Amniotic stem cell (primary cell): ENCODE measurements at regions not wholly inside any gene's neighbourhood (a gene's known extent, or its start where the extent isn't known, plus 50 kb on each side); places are given as distances from the start of the nearest gene placed in this dataset.
"Not testable (repeated sequence)": the region's sequence is repeated elsewhere in the genome, so short reads cannot be mapped to it uniquely, and the experiment has no call there.

Experiments
- DNase-seq: peaks from one replicate; lab custom pipeline; 2025; lab: John Stamatoyannopoulos, UW

DNA sequence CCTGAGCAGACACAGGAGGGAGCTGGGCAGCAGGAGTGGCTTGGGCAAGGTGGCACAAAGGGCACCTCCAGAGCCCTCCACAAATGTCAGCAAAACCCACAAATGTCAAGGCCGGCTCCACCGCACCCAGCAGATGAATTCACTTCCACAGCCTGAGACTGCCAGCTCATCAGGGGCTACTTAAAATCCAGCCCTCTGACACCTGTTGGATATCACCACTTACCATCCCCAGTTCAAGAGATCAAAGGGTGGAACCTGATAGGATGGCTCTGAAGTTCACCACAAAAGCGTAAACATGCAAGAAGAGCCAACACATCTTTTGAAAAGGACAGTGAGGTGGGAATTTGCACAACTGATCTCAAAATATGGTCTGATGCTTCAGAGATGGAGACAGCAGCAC lies 168.6 kb upstream of the GRK3 start:
- DNase-seq: no peak

DNA sequence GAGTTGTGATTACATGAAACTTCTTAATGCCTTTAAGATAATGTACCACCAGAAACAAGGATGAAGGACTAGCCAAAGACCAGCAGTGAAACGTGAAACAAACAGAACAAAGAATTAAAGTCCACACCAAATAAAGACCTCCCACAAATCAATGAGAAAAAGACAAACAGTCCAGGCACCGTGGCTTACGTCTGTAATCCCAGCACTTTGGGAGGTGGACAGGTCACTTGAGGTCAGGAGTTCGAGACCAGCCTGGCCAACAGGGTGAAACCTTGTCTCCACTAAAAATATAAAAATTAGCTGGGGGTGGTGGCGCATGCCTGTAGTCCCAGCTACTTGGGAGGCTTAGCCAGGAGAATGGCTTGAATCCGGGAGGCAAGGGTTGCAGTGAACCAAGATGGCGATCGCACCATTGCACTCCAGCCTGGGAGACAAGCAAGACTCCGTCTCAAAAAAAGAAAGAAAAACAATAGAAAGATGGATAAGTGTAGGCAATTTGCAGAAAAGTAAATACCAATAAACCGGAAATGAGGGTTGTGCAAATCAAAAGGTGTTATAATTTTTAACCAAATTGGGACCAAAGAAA lies 167.8 kb upstream of the GRK3 start:
- DNase-seq: no peak

DNA sequence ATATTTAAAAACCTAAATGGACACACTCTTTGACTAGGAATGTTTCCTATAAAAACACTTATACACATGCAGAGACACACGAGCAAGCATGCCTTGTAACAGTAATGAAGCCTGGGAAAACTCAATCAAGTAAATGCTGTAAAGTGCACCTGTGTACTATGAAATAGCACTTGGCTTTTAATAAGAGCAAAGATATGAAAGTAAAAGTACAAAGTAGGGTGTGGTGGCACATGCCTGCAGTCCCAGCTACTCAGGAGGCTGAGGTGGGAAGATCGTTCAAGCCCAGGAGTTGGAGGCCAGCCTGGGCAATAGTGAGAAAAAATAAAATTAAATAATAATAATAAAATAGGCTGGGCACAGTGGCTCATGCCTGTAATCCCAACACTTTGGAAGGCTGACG lies 166.9 kb upstream of the GRK3 start:
- no peak for DNase-seq

DNA sequence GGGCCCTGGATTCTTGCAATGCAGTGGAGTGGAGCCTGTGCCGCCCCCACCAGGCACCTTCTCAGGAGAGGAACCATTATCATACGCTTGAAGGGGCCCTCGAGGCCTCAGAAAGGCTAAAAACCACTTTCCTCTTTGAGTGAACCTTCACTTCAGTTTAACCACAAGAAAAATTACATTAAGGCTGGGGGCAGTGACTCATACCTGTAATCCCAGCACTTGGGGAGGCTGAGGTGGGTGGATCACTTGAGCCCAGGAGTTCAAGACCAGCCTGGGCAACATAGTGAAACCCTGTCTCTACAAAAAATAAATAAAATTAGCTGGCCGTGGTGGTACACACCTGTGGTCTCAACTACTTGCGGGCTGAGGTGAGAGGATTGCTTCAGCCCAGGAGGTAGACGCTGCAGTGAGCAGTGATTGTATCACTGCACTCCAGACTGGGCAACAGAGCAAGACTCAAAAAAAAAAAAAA lies 165.8 kb upstream of the GRK3 start:
- not testable (repeated sequence) for DNase-seq

- no peak for DNase-seq
These were observed 164.8 kb upstream of the GRK3 start for GRCh38 chr22:25399649-25400151.

DNA sequence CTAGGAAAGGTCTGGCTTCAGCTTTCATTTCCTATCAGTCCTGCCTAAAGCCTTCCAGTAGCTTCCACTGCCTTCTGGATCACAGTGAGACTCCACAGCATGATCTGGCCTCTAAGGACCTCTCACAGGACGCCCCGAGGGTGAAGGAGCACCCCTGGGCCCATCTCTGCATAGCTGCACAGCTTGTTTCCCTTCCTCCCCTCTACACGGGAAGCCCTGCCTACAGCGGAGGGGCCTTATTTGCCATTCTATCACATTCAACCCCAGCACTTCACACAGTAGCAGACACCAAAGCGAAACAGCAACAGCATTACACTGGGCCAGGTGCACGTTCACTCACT lies 162.3 kb upstream of the GRK3 start:
- DNase-seq: no peak

DNA sequence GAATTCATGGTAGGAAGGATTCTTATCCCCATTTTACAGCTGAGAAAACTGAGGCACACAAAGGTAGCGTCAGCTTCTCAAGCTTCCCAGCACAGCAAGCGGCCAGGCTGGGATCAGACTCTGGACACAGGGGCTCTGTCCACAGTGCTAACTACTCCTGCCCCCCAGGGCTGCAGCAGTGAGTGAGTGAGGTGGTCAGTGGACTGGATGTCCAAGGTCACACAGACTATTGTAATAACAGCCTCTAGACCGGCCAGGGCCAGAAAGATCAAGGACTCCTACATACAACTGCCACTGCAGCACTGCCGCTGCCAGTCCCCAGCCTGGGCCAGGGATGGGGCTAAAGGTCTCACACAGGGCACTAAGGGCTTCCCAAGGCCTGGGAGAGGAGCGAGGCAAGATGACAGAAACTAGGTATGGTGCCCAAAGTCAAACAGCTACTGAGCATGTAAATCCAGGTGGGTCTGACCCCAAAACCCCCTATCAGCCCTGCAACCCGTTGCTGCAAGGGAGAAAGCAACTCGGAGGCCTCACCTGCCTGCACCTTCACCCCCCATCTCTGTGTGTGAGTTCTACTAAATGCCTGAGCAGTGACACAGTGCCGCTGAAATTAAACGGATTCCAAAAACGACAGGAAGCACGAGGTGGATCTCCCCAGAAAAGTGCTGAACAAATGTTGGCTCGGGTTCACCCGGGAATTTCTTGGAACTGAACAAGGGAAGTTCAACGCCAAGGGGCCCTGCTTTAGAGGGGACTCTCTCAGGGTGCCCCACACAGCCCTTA lies 161.8 kb upstream of the GRK3 start:
- no peak for DNase-seq

- no peak for DNase-seq
These were observed 161.1 kb upstream of the GRK3 start for GRCh38 chr22:25403284-25403810.

- no peak for DNase-seq
These were observed 160.5 kb upstream of the GRK3 start for GRCh38 chr22:25403811-25404471.

GRCh38 chr22:25404556-25404927 lies 159.9 kb upstream of the GRK3 start:
- DNase-seq: no peak

- peak; percentile 19 for DNase-seq
These were observed 159.3 kb upstream of the GRK3 start for GRCh38 chr22:25404928-25405816.

- DNase-seq: no peak
These were observed 158.5 kb upstream of the GRK3 start for GRCh38 chr22:25405841-25406509.

DNA sequence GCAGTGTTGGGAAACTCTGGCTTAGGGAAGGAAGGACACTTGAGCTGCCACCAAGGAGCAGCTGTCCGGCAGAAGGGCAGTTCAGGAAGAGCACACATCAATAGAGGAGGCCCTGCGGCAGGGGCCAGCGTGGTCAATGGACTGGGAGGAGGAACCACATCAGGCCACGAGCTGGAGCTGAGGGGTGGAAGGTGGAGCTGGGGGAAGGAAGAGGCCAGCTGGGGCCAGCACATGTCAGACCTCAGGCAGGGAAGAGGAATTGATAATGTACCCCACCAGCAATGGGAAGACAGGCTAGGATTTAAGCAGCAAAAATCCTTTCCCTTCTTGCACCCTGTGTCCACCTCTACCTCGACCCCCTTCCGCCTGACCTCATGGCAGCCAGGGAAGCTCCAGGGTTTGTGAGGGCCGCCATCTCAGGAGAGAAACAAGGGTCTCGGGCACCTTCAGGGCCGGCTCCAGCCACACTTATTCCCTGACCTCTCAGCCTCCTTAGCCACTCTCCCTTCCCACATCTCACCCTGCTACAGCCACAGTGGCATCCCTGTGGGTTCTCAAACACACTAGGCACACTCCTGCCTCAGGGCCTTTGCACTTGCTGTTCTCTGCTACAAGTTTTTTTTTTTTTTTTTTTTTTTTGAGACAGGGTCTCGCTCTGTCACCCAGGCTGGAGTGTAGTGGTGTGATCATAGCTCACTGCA lies 157.8 kb upstream of the GRK3 start:
- DNase-seq: no peak

GRCh38 chr22:25407226-25407858 lies 157.1 kb upstream of the GRK3 start:
- DNase-seq: no peak

DNA sequence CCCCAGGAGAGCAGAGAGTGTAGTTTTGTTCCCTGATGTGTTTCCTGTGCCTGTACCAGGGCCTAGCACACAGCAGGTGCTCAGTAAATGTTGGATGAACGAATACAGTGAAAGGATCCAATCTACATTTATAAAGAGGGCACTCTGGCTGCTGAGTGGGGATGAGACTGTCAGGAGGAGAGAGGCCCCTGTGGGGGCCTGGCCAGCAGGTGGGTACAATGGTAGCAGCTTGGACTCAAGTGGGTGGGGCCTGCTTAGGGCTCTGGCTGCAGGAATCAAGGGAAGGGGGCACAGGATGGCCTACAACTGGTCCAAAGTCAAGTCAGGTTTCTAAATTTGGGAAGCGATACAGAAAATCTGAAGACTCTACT lies 156.6 kb upstream of the GRK3 start:
- DNase-seq: no peak

GRCh38 chr22:25409240-25409639 lies 155.2 kb upstream of the GRK3 start:
- no peak for DNase-seq

GRCh38 chr22:25410849-25411248 lies 153.6 kb upstream of the GRK3 start:
- no peak for DNase-seq

GRCh38 chr22:25413620-25414019 lies 150.9 kb upstream of the GRK3 start:
- DNase-seq: no peak

DNA sequence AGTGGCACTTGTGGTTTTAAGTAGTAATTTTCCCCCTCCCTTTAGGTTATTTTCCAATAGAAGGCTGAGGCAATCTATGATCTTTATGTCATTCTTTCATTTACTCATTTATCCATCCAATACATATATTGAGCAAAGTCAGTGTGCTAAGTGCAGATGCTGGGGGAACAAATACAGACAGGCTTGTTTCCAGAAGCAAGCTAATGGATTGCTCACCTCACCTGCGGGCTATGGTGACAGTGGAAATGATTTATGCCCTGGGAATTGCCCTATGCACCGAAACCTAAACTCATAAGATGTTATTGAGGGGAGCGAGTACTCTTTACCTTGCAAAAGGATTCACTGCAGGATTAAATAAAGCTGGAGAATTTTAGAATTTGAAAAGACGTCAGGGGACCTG lies 148.7 kb upstream of the GRK3 start:
- not testable (repeated sequence) for DNase-seq

DNA sequence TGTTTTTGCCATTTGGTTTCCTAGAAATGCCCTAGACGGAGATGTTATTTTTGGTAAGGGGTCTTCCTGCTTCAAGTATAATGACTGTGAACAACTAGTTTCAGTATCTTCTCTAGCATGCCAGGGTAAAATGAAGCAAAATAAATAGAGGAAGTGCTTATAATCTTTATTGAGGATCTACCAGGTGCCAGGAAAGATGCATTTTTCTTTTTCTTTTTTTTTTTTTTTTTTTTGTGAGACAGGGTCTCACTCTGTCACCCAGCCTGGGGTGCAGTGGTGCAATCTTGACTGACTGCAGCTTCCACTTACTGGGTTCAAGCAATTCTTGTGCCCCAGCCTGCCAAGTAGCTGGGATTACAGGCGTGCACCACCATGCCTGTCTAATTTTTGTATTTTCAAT lies 146.6 kb upstream of the GRK3 start:
- not testable (repeated sequence) for DNase-seq
